ENCODE measurements at regions not wholly inside any gene's neighbourhood (a gene's known extent, or its start where the extent isn't known, plus 50 kb on each side); places are given as distances from the start of the nearest gene placed in this dataset.

DNA sequence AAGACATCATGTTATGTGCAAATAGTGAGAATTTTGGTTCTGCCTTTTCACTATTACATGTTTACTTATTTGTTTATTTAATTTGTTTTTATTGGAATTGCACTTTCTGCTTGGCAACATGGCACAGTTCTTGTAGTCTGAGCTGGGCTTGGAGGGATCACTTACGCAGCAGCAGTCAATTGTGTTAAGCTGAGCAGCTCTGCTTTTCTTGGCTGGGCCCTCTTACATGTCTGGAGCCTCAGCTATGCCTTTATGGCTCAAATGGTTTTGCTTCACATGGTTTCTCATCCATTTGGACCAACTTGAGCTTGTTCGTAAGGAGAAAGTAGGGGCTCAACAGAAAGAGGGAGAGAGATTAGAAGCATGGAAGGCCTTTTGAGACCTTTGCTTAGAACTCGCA, 327.5 kb upstream of the EPHA7 start:
- Histone ChIP-seq H3K27me3 (ENCODE audit: insufficient read depth, low read depth) (no peaks in the 10 kb centered on the region), H3K27ac (no peak overlapping the region), H3K9me3 (ENCODE audit: insufficient read depth, low read depth) (no peaks in the 10 kb centered on the region), H3K4me3 (no peak overlapping the region), H3K9me2 (ENCODE audit: insufficient read depth) (no peaks in the 10 kb centered on the region), H3K4me1 (replicated peaks; ENCODE audit: insufficient read depth) (no peaks in the 10 kb centered on the region), H4K20me1 (ENCODE audit: insufficient read depth) (no peaks in the 10 kb centered on the region), H3K36me3 (ENCODE audit: low read depth) (no peaks in the 10 kb centered on the region), H2AFZ (no peak overlapping the region), H3K79me2 (ENCODE audit: low read depth) (no peaks in the 10 kb centered on the region), H3F3A (ENCODE audit: insufficient read depth, low read depth) (no peaks in the 10 kb centered on the region), H3K4me2 (no peak overlapping the region)
- intact Hi-C loops (cut with micrococcal nuclease; ENCODE audit: unreplicated experiment): no loop called here
- BruUV-seq (replicated peaks): no TSS peak
- POLR2A ChIA-PET (ENCODE audit: unreplicated experiment): no interaction called here
- CTCF ChIA-PET: no interaction called here
- no peak for TF ChIP-seq EZH2 (IDR thresholded peaks at IDR 0.05; ENCODE audit: low read depth)
- TF ChIP-seq, protein P1, sequence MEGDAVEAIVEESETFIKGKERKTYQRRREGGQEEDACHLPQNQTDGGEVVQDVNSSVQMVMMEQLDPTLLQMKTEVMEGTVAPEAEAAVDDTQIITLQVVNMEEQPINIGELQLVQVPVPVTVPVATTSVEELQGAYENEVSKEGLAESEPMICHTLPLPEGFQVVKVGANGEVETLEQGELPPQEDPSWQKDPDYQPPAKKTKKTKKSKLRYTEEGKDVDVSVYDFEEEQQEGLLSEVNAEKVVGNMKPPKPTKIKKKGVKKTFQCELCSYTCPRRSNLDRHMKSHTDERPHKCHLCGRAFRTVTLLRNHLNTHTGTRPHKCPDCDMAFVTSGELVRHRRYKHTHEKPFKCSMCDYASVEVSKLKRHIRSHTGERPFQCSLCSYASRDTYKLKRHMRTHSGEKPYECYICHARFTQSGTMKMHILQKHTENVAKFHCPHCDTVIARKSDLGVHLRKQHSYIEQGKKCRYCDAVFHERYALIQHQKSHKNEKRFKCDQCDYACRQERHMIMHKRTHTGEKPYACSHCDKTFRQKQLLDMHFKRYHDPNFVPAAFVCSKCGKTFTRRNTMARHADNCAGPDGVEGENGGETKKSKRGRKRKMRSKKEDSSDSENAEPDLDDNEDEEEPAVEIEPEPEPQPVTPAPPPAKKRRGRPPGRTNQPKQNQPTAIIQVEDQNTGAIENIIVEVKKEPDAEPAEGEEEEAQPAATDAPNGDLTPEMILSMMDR (conservative IDR thresholded peaks at IDR 0.05): no peak
- DNase-seq: no peak

- H3K4me3 ChIP-seq: no peak overlapping the region
- H3K27ac ChIP-seq: no peak overlapping the region
- TF ChIP-seq, protein P1 (conservative IDR thresholded peaks at IDR 0.05): no peak
- no peak for TF ChIP-seq EZH2 (IDR thresholded peaks at IDR 0.05; ENCODE audit: low read depth)
- H3K27me3 ChIP-seq (ENCODE audit: insufficient read depth, low read depth): no peaks in the 10 kb centered on the region
- H3K4me1 ChIP-seq (replicated peaks; ENCODE audit: insufficient read depth): no peaks in the 10 kb centered on the region
- BruUV-seq (replicated peaks): no TSS peak
- H3K9me2 ChIP-seq (ENCODE audit: insufficient read depth): no peaks in the 10 kb centered on the region
- no peak for DNase-seq
- H3F3A ChIP-seq (ENCODE audit: insufficient read depth, low read depth): no peaks in the 10 kb centered on the region
- no peaks in the 10 kb centered on the region for H4K20me1 ChIP-seq (ENCODE audit: insufficient read depth)
- intact Hi-C loops (cut with micrococcal nuclease; ENCODE audit: unreplicated experiment): no loop called here
- no peak overlapping the region for H3K4me2 ChIP-seq
- ChIA-PET CTCF (no interaction called here), POLR2A (ENCODE audit: unreplicated experiment) (no interaction called here)
- H3K79me2 ChIP-seq (ENCODE audit: low read depth): no peaks in the 10 kb centered on the region
- H3K9me3 ChIP-seq (ENCODE audit: insufficient read depth, low read depth): no peaks in the 10 kb centered on the region
- no peak overlapping the region for H2AFZ ChIP-seq
- H3K36me3 ChIP-seq (ENCODE audit: low read depth): no peaks in the 10 kb centered on the region
These were observed 325.9 kb upstream of the EPHA7 start for GRCh38 chr6:93745306-93745705.

DNA sequence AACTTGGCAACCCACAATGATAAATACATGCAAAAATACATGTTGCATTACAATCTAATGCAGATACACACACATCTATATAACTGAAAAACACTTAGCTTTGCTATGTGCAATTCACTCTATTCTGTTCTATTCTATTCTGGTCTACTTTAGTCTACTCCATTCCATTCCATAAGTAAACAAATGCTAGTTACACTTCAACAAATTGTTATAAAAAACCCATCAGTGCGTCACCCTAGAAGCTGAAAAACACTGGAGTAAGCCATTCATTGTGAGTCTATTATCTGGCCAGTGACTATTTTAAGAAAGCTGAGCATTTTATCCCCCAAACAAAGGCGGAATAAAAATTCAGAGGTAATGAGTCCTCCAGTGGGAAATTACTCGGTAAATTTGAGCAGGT, 315.7 kb upstream of the EPHA7 start:
- Histone ChIP-seq H3K36me3 (ENCODE audit: low read depth) (no peaks in the 10 kb centered on the region), H4K20me1 (ENCODE audit: insufficient read depth) (no peaks in the 10 kb centered on the region), H3K4me1 (replicated peaks; ENCODE audit: insufficient read depth) (no peaks in the 10 kb centered on the region), H3K27ac (no peak overlapping the region), H3K9me2 (ENCODE audit: insufficient read depth) (no peaks in the 10 kb centered on the region), H3K79me2 (ENCODE audit: low read depth) (no peaks in the 10 kb centered on the region), H3F3A (ENCODE audit: insufficient read depth, low read depth) (no peaks in the 10 kb centered on the region), H3K4me2 (no peak overlapping the region), H3K9me3 (ENCODE audit: insufficient read depth, low read depth) (no peaks in the 10 kb centered on the region), H3K27me3 (ENCODE audit: insufficient read depth, low read depth) (no peaks in the 10 kb centered on the region), H3K4me3 (no peak overlapping the region), H2AFZ (no peak overlapping the region)
- DNase-seq: no peak
- no TSS peak for BruUV-seq (replicated peaks)
- POLR2A ChIA-PET (ENCODE audit: unreplicated experiment): interaction anchor here (0.7 kb wide), 1 partner anchor 32 kb away, joined by 3 read pairs; no protein-coding TSS in a partner anchor
- CTCF ChIA-PET: no interaction called here
- intact Hi-C loops (cut with micrococcal nuclease; ENCODE audit: unreplicated experiment): no loop called here
- no peak for TF ChIP-seq EZH2 (IDR thresholded peaks at IDR 0.05; ENCODE audit: low read depth)
- TF ChIP-seq, protein P1 (conservative IDR thresholded peaks at IDR 0.05): no peak
